ENCODE measurements at regions not wholly inside any gene's neighbourhood (a gene's known extent, or its start where the extent isn't known, plus 50 kb on each side); places are given as distances from the start of the nearest gene placed in this dataset.

- H3K9me3 ChIP-seq (ENCODE audit: insufficient read depth, low read depth, low read length): no peaks in the 10 kb centered on the region
- H3K4me1 ChIP-seq (ENCODE audit: insufficient read depth, low read length): peaks cover 6% of the 10 kb centered on the region
- no peaks in the 10 kb centered on the region for H3K36me3 ChIP-seq (ENCODE audit: insufficient read depth, low read length)
- no peak for TF ChIP-seq EZH2 (IDR thresholded peaks at IDR 0.05; ENCODE audit: insufficient read depth, low read length)
- no peak for TF ChIP-seq CTCF (IDR thresholded peaks at IDR 0.05; ENCODE audit: insufficient read depth, low read depth, low read length)
- FAIRE-seq: no peak
- H3K27me3 Mint-ChIP-seq (ENCODE audit: low read depth, unreplicated experiment): no peaks in the 10 kb centered on the region
- peak; percentile 69 for DNase-seq (ENCODE audit: low read depth)
- H3K79me2 ChIP-seq (ENCODE audit: insufficient read depth, low read length): no peaks in the 10 kb centered on the region
- no peaks in the 10 kb centered on the region for H3K27me3 ChIP-seq (ENCODE audit: insufficient read depth, low read length)
- H3K4me2 ChIP-seq (ENCODE audit: low read length): no peak overlapping the region
- peak overlapping the region; percentile 27 for H3K27ac Mint-ChIP-seq (ENCODE audit: unreplicated experiment)
- no peak overlapping the region for H3K4me3 ChIP-seq (ENCODE audit: insufficient read depth, low read depth, low read length)
- H3K9ac ChIP-seq (ENCODE audit: low read length): no peak overlapping the region
- no peaks in the 10 kb centered on the region for H3K36me3 Mint-ChIP-seq (ENCODE audit: low read depth, unreplicated experiment)
- H3K4me1 Mint-ChIP-seq (ENCODE audit: low read depth, unreplicated experiment): peaks cover 24% of the 10 kb centered on the region
- no peaks in the 10 kb centered on the region for H4K20me1 ChIP-seq (ENCODE audit: insufficient read depth, low read length)
- peak overlapping the region; percentile 3 for H2AFZ ChIP-seq (ENCODE audit: low read depth, low read length)
- H3K9me3 Mint-ChIP-seq (ENCODE audit: unreplicated experiment): peaks cover 4% of the 10 kb centered on the region
- no peak overlapping the region for H3K27ac ChIP-seq (ENCODE audit: low read depth, low read length)
- no peak overlapping the region for H3K4me3 Mint-ChIP-seq (ENCODE audit: unreplicated experiment)
These were observed 50.0 kb upstream of the BET1 start for GRCh38 chr7:94054130-94054529.

DNA sequence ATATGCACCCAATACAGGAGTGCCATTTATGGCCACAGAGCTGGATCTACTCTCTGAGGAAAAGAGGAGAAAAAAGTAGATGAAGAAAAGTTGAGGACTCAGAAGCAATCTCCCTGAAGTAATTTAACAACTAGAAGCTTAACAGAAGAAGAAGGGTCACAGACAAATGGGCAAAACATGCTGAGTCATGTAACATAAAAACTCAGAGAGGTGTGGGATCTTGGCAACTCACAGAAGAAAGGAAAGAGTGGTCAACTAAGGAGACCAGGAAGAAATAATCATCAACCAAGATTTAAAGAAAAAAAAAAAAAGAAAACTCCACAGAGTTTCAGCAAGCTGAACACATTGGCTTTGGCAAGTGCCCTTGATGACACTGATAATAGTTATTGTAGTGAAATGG lies 51.8 kb upstream of the BET1 start:
- Mint-ChIP-seq H3K9me3 (ENCODE audit: unreplicated experiment) (peaks cover 4% of the 10 kb centered on the region), H3K27me3 (ENCODE audit: low read depth, unreplicated experiment) (no peaks in the 10 kb centered on the region), H3K27ac (ENCODE audit: unreplicated experiment) (peak overlapping the region; percentile 73), H3K4me1 (ENCODE audit: low read depth, unreplicated experiment) (peaks cover 29% of the 10 kb centered on the region), H3K36me3 (ENCODE audit: low read depth, unreplicated experiment) (no peaks in the 10 kb centered on the region), H3K4me3 (ENCODE audit: unreplicated experiment) (no peak overlapping the region)
- Histone ChIP-seq H3K4me1 (ENCODE audit: insufficient read depth, low read length) (peaks cover 10% of the 10 kb centered on the region), H3K36me3 (ENCODE audit: insufficient read depth, low read length) (no peaks in the 10 kb centered on the region), H2AFZ (ENCODE audit: low read depth, low read length) (no peak overlapping the region), H3K79me2 (ENCODE audit: insufficient read depth, low read length) (no peaks in the 10 kb centered on the region), H4K20me1 (ENCODE audit: insufficient read depth, low read length) (no peaks in the 10 kb centered on the region), H3K9ac (ENCODE audit: low read length) (no peak overlapping the region), H3K9me3 (ENCODE audit: insufficient read depth, low read depth, low read length) (no peaks in the 10 kb centered on the region), H3K4me2 (ENCODE audit: low read length) (no peak overlapping the region), H3K27ac (ENCODE audit: low read depth, low read length) (peak overlapping the region; percentile 10), H3K4me3 (ENCODE audit: insufficient read depth, low read depth, low read length) (no peak overlapping the region), H3K27me3 (ENCODE audit: insufficient read depth, low read length) (no peaks in the 10 kb centered on the region)
- DNase-seq (ENCODE audit: low read depth) (peak; percentile 67), FAIRE-seq (no peak)
- no peak for TF ChIP-seq EZH2 (IDR thresholded peaks at IDR 0.05; ENCODE audit: insufficient read depth, low read length)
- no peak for TF ChIP-seq CTCF (IDR thresholded peaks at IDR 0.05; ENCODE audit: insufficient read depth, low read depth, low read length)

GRCh38 chr7:94056796-94057207 lies 52.6 kb upstream of the BET1 start:
- H3K27ac ChIP-seq (ENCODE audit: low read depth, low read length): peak overlapping the region; percentile 43
- H3K36me3 ChIP-seq (ENCODE audit: insufficient read depth, low read length): no peaks in the 10 kb centered on the region
- Mint-ChIP-seq H3K27me3 (ENCODE audit: low read depth, unreplicated experiment) (no peaks in the 10 kb centered on the region), H3K36me3 (ENCODE audit: low read depth, unreplicated experiment) (no peaks in the 10 kb centered on the region), H3K27ac (ENCODE audit: unreplicated experiment) (peak overlapping the region; percentile 91), H3K9me3 (ENCODE audit: unreplicated experiment) (peaks cover 4% of the 10 kb centered on the region), H3K4me3 (ENCODE audit: unreplicated experiment) (no peak overlapping the region), H3K4me1 (ENCODE audit: low read depth, unreplicated experiment) (peaks cover 35% of the 10 kb centered on the region)
- TF ChIP-seq CTCF (IDR thresholded peaks at IDR 0.05; ENCODE audit: insufficient read depth, low read depth, low read length) (peak; percentile 4), EZH2 (IDR thresholded peaks at IDR 0.05; ENCODE audit: insufficient read depth, low read length) (no peak)
- peaks cover 12% of the 10 kb centered on the region for H3K4me1 ChIP-seq (ENCODE audit: insufficient read depth, low read length)
- peak; percentile 98 for DNase-seq (ENCODE audit: low read depth)
- no peak overlapping the region for H2AFZ ChIP-seq (ENCODE audit: low read depth, low read length)
- peak; percentile 87 for FAIRE-seq
- no peaks in the 10 kb centered on the region for H4K20me1 ChIP-seq (ENCODE audit: insufficient read depth, low read length)
- no peak overlapping the region for H3K9ac ChIP-seq (ENCODE audit: low read length)
- no peaks in the 10 kb centered on the region for H3K79me2 ChIP-seq (ENCODE audit: insufficient read depth, low read length)
- peak overlapping the region; percentile 37 for H3K4me2 ChIP-seq (ENCODE audit: low read length)
- no peak overlapping the region for H3K4me3 ChIP-seq (ENCODE audit: insufficient read depth, low read depth, low read length)
- H3K27me3 ChIP-seq (ENCODE audit: insufficient read depth, low read length): no peaks in the 10 kb centered on the region
- H3K9me3 ChIP-seq (ENCODE audit: insufficient read depth, low read depth, low read length): no peaks in the 10 kb centered on the region

All from astrocyte (in vitro differentiated cells and primary cell).